ENCODE measurements at regions not wholly inside any gene's neighbourhood (a gene's known extent, or its start where the extent isn't known, plus 50 kb on each side); places are given as distances from the start of the nearest gene placed in this dataset.

DNA sequence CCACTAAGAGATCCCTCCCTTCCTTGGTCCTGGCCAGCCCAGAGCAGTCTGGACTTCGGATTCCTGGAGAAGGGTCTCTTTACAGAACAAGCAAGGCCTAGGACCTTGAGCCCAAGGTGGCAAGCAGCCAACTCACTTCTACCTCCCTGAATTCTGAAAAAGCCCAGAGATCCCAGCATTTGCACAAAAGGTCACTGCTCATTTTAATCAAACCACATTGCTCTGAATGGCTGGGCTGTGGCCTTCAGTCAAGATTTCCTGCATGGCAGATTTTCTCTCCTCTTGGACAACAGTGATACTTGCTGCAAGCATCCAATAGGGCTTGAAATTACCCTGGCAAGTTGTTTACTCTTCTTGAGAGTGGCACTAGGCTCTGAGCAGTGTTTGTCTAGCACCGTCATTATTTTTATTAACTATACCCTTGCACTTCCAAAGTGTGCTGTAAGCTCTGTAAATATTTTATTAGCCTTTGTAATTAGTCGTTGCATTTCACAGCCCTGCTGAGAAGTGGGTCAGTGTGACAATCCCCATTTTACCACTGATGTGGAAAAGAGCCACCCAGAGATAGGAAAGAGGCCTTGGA lies 274.7 kb upstream of the CTNNB1 start:
- no peak overlapping the region for H3K27ac ChIP-seq (ENCODE audit: control insufficient read depth, insufficient read depth, low read length)
- dilution Hi-C loops (cut with MboI; ENCODE audit: extremely low pct_ligation_motif_present, low sequenced_read_pairs): no loop called here
- no peak overlapping the region for H3K9ac ChIP-seq (ENCODE audit: control insufficient read depth, extremely low read depth, insufficient read depth, low read length)
- TF ChIP-seq EZH2 (IDR thresholded peaks at IDR 0.05; ENCODE audit: low read length): no peak
- TF ChIP-seq, protein P1, sequence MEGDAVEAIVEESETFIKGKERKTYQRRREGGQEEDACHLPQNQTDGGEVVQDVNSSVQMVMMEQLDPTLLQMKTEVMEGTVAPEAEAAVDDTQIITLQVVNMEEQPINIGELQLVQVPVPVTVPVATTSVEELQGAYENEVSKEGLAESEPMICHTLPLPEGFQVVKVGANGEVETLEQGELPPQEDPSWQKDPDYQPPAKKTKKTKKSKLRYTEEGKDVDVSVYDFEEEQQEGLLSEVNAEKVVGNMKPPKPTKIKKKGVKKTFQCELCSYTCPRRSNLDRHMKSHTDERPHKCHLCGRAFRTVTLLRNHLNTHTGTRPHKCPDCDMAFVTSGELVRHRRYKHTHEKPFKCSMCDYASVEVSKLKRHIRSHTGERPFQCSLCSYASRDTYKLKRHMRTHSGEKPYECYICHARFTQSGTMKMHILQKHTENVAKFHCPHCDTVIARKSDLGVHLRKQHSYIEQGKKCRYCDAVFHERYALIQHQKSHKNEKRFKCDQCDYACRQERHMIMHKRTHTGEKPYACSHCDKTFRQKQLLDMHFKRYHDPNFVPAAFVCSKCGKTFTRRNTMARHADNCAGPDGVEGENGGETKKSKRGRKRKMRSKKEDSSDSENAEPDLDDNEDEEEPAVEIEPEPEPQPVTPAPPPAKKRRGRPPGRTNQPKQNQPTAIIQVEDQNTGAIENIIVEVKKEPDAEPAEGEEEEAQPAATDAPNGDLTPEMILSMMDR (optimal IDR thresholded peaks at IDR 0.05 in 1 of 3, IDR thresholded peaks at IDR 0.05 in 1 of 3, conservative IDR thresholded peaks at IDR 0.05 in 1 of 3; ENCODE audit: extremely low read depth in 1 of 3, insufficient read depth in 2 of 3, low read length in 3 of 3): no peak
- H3K4me3 ChIP-seq (ENCODE audit: control insufficient read depth in 2 of 3, extremely low read depth in 1 of 3, insufficient read depth in 2 of 3, low read depth in 1 of 3, low read length in 3 of 3): no peak overlapping the region
- H3K27me3 ChIP-seq (ENCODE audit: control insufficient read depth, extremely low read depth, insufficient read depth, low read length): peaks cover 6% of the 10 kb centered on the region
- no peaks in the 10 kb centered on the region for H4K20me1 ChIP-seq (ENCODE audit: control insufficient read depth, extremely low read depth, insufficient read depth, low read length)
- no peak overlapping the region for H2AFZ ChIP-seq (ENCODE audit: control insufficient read depth, low read length)
- no peaks in the 10 kb centered on the region for H3K79me2 ChIP-seq (ENCODE audit: control insufficient read depth, insufficient read depth, low read length)
- H3K9me1 ChIP-seq (ENCODE audit: control insufficient read depth, extremely low read depth, insufficient read depth, low read length): no peaks in the 10 kb centered on the region
- no peaks in the 10 kb centered on the region for H3K9me3 ChIP-seq (ENCODE audit: control insufficient read depth, low read depth, low read length)
- FAIRE-seq (no peak), DNase-seq (ENCODE audit: low read depth, low spot score) (no peak)
- no peak overlapping the region for H3K4me2 ChIP-seq (ENCODE audit: control insufficient read depth, extremely low read depth, insufficient read depth, low read depth, low read length)
- H3K4me1 ChIP-seq (ENCODE audit: control insufficient read depth, extremely low read depth, insufficient read depth, low read length): no peaks in the 10 kb centered on the region
- no peaks in the 10 kb centered on the region for H3K36me3 ChIP-seq (ENCODE audit: control insufficient read depth in 2 of 2, extremely low read depth in 1 of 2, insufficient read depth in 2 of 2, low read length in 2 of 2)

DNA sequence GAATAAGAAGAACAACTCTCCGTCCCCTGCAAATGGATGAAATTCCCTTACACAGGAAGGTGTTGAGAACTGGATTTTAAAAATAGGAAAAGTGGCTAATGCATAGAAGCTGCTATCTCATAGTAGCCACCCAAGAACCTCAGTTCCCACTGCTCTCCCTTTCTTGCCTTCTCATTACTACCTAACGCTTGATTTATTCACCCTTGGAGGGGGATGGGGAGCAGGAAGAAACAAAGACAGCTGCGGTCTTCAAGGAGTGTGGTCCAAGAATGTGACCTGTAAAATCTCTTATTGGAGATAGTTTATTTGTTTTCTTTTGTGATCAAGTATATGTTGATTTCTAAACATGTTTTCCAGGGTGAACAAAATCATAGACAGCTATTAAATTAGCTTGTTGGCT lies 274.1 kb upstream of the CTNNB1 start:
- Histone ChIP-seq H2AFZ (ENCODE audit: control insufficient read depth, low read length) (no peak overlapping the region), H3K36me3 (ENCODE audit: control insufficient read depth in 2 of 2, extremely low read depth in 1 of 2, insufficient read depth in 2 of 2, low read length in 2 of 2) (no peaks in the 10 kb centered on the region), H3K9me3 (ENCODE audit: control insufficient read depth, low read depth, low read length) (no peaks in the 10 kb centered on the region), H3K27ac (ENCODE audit: control insufficient read depth, insufficient read depth, low read length) (no peak overlapping the region), H3K4me2 (ENCODE audit: control insufficient read depth, extremely low read depth, insufficient read depth, low read depth, low read length) (no peak overlapping the region), H4K20me1 (ENCODE audit: control insufficient read depth, extremely low read depth, insufficient read depth, low read length) (no peaks in the 10 kb centered on the region), H3K4me3 (ENCODE audit: control insufficient read depth in 2 of 3, extremely low read depth in 1 of 3, insufficient read depth in 2 of 3, low read depth in 1 of 3, low read length in 3 of 3) (no peak overlapping the region), H3K79me2 (ENCODE audit: control insufficient read depth, insufficient read depth, low read length) (no peaks in the 10 kb centered on the region), H3K9ac (ENCODE audit: control insufficient read depth, extremely low read depth, insufficient read depth, low read length) (no peak overlapping the region), H3K9me1 (ENCODE audit: control insufficient read depth, extremely low read depth, insufficient read depth, low read length) (no peaks in the 10 kb centered on the region), H3K4me1 (ENCODE audit: control insufficient read depth, extremely low read depth, insufficient read depth, low read length) (no peaks in the 10 kb centered on the region), H3K27me3 (ENCODE audit: control insufficient read depth, extremely low read depth, insufficient read depth, low read length) (peaks cover 6% of the 10 kb centered on the region)
- dilution Hi-C loops (cut with MboI; ENCODE audit: extremely low pct_ligation_motif_present, low sequenced_read_pairs): no loop called here
- DNase-seq (ENCODE audit: low read depth, low spot score) (no peak), FAIRE-seq (no peak)
- TF ChIP-seq, protein P1 (optimal IDR thresholded peaks at IDR 0.05 in 1 of 3, IDR thresholded peaks at IDR 0.05 in 1 of 3, conservative IDR thresholded peaks at IDR 0.05 in 1 of 3; ENCODE audit: extremely low read depth in 1 of 3, insufficient read depth in 2 of 3, low read length in 3 of 3): no peak
- no peak for TF ChIP-seq EZH2 (IDR thresholded peaks at IDR 0.05; ENCODE audit: low read length)

Measured in keratinocyte (primary cell).